GM18507 (cell line): ENCODE measurements at regions not wholly inside any gene's neighbourhood (a gene's known extent, or its start where the extent isn't known, plus 50 kb on each side); places are given as distances from the start of the nearest gene placed in this dataset.

ENCODE experiments used
- DNase-seq: peaks from one replicate; pipeline ENCODE4 v3.0.0; 2011; ENCODE audit warnings: low read depth; ENCODE audit not compliant: insufficient read length; ENCODE audit errors: extremely low spot score
- FAIRE-seq: peaks from 2 replicates; lab custom pipeline; 2011; peaks lifted over from hg19 to GRCh38; lab: Jason Lieb, UNC

- no peak for DNase-seq
- no peak for FAIRE-seq
Measured at GRCh38 chr22:49203859-49204598, 623.6 kb downstream of the BRD1 start.

- FAIRE-seq (no peak), DNase-seq (no peak)
Measured at GRCh38 chr22:49203091-49203858, 624.4 kb downstream of the BRD1 start.

GRCh38 chr22:49202226-49202625, 625.4 kb downstream of the BRD1 start:
- no peak for FAIRE-seq
- DNase-seq: no peak

- no peak for DNase-seq
- FAIRE-seq: no peak
Measured at GRCh38 chr22:49201046-49201970, 626.4 kb downstream of the BRD1 start.

GRCh38 chr22:49199224-49199623, 628.4 kb downstream of the BRD1 start:
- no peak for FAIRE-seq
- DNase-seq: no peak

GRCh38 chr22:49198705-49199084, 629.0 kb downstream of the BRD1 start:
- FAIRE-seq: no peak
- DNase-seq: no peak

GRCh38 chr22:49197986-49198704, 629.5 kb downstream of the BRD1 start:
- no peak for DNase-seq
- FAIRE-seq: no peak

GRCh38 chr22:49197505-49197904, 630.2 kb downstream of the BRD1 start:
- DNase-seq (no peak), FAIRE-seq (no peak)

GRCh38 chr22:49196046-49196511, 631.6 kb downstream of the BRD1 start:
- DNase-seq: no peak
- no peak for FAIRE-seq

- DNase-seq (no peak), FAIRE-seq (no peak)
Measured at GRCh38 chr22:49195636-49196035, 632.0 kb downstream of the BRD1 start.

- FAIRE-seq (no peak), DNase-seq (no peak)
Measured at GRCh38 chr22:49193901-49194465, 633.7 kb downstream of the BRD1 start.

- no peak for DNase-seq
- FAIRE-seq: no peak
Measured at GRCh38 chr22:49193348-49193747, 634.3 kb downstream of the BRD1 start.

GRCh38 chr22:49192857-49193250, 634.8 kb downstream of the BRD1 start:
- no peak for DNase-seq
- no peak for FAIRE-seq

- FAIRE-seq: no peak
- no peak for DNase-seq
Measured at GRCh38 chr22:49192180-49192856, 635.4 kb downstream of the BRD1 start.

GRCh38 chr22:49191506-49191980, 636.1 kb downstream of the BRD1 start:
- DNase-seq (no peak), FAIRE-seq (no peak)

GRCh38 chr22:49190816-49191505, 636.7 kb downstream of the BRD1 start:
- no peak for DNase-seq
- no peak for FAIRE-seq

GRCh38 chr22:49189871-49190270, 637.8 kb downstream of the BRD1 start:
- no peak for DNase-seq
- FAIRE-seq: no peak

GRCh38 chr22:49188591-49188990, 639.1 kb downstream of the BRD1 start:
- FAIRE-seq (no peak), DNase-seq (no peak)
